Astrocyte of the hippocampus (primary cell): ENCODE measurements at regions not wholly inside any gene's neighbourhood (a gene's known extent, or its start where the extent isn't known, plus 50 kb on each side); places are given as distances from the start of the nearest gene placed in this dataset.
"Not testable (repeated sequence)": the region's sequence is repeated elsewhere in the genome, so short reads cannot be mapped to it uniquely, and the experiment has no call there.

ENCODE experiments used
- DNase-seq: peaks from one replicate; pipeline ENCODE4 v3.0.0; 2011; ENCODE audit warnings: low read depth, low spot score

DNA sequence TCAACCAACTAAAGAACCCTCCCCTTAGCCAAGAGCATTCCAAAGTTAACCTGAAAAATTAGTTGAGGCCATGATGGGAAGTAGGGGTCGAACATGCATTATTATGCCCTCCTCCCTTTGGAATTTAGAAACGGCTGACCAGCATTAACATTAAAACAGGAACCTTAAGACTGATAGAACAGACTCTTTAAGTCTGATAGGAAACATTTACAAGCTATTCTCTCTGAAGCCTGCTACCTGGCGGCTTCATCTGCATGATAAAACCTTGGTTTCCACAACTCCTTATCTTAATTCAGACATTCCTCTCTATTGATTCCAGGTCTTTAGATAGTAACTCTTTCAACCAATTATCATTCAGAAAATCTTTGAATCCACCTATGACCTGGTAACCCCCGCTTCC, 331.0 kb downstream of the CGGBP1 start:
- DNase-seq: no peak

DNA sequence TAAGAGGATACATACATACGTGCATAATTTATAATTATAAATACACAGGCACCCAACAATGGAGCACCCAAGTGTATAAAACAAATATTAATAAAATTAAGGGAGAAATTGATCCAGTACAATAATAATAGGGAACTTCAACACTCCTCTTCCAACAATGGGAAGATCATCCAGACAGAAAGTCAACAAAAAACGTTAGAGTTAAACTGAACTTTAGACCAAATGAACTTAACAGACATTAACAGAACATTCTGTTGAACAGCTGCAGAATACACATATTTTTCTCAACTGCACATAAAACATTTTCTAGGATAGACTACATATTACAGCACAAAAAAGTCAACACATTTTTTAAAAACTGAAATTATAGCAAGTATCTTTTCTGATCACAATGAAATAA, 339.7 kb downstream of the CGGBP1 start:
- DNase-seq: no peak

DNA sequence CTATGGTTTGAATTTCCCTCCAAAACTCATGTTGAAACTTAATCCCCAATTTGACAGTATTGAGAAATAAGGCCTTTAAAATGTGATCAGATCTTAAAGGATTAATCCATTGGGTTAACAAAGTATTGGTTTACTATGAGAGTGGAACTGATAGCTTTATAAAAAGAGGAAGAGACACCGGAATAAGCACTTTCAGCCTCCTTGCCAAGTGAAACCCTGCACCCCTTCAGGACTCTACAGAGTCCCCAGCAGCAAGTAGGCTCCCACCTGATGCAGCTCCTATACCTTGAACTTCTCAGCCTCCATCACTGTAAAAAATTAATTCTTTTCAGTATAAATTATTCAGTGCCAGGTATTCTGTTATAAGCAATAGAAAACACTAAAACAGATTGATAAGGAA, 348.3 kb downstream of the CGGBP1 start:
- no peak for DNase-seq

DNA sequence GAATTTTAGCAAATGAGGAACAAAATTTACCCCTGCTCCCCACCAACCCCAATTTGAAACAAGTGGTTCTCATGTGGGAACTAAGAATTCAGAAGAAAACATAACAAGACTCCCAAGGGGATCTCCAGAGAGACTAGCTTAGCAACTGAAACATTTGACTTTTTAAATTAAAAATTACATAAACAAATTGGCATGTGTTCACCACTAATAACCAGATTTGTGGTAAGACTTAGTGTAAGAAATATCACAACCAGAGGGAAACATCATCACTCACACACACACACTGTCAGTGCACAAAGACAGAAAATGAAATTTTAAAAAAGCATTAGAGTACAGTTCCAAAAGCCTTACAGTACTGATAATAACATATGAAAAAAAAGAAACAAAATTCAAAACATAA, 348.8 kb downstream of the CGGBP1 start:
- no peak for DNase-seq

DNA sequence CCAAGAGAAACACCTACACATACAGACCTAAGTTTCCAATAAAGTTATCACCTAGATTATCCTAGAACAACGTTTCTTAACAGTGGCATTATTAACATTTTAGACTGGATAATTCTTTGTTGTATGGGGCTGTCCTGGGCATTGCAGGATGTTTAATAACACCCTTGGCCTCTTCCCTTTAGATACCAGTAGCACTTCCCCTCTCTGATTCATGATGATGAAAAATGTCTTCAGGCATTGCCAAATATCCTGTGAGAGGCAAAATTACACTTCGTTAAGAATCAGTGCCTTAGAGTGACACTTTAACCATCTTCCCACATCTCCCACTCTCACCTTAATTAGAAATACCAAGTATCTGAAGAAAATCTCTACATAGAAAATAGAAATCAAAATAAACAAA, 352.6 kb downstream of the CGGBP1 start:
- DNase-seq: no peak

DNA sequence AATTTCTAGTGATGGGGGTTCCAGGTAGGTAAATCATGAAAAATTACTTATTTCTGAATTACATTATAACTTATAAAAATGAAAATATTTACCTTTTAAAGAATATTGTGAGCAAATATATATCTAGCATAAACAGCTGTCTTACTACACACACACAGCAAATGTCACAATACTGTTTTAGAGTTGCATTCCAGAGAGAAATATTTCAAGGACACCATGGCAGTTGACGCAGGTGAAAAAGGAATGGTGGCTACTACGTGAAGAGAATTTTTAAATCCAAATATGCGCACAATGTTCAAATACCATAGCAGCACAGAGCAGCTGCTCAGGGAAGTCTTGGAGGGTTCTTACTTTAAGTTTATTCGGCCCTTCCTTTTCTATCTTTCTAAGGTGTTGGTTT, 356.2 kb downstream of the CGGBP1 start:
- no peak for DNase-seq

DNA sequence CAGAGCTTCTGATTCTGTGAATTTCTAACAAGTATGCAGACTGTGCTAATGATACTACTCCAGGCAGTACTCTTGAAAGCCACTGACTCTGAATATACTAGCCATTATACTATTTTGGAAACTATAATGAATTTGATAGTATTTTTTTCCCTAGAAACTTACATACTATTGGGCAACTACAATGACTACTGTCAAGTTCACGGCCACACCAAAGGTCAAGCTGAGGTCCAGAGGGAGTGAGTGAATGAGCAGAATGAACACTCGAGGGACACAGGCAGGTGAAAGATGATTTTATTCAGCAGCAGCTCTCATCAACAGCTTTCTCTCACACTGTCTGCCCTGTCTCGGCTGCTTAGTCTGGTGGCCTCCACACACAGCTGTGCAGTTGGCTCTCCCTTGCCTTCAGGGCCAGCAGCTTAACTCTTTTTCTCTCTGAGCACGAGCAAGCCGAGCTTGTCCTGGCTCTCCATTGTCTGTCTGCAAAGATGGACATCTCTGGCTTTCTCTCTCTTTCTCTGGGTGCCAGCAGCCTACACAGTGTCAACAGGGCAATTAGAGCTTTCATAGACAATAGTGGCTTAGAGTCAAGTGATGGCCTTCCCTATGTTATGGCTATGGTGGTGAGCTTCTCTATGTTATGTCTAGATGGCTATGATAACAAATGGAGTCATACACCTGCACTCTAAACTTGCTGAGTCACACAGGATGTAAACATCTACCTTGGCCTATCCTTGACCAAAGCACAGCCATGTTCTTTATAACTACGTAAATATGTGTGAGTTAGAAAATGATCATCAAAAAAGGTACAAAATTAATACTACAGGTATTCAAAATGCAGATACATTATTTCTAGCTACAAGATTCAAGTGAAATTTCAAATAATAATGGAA, 362.4 kb downstream of the CGGBP1 start:
- no peak for DNase-seq

DNA sequence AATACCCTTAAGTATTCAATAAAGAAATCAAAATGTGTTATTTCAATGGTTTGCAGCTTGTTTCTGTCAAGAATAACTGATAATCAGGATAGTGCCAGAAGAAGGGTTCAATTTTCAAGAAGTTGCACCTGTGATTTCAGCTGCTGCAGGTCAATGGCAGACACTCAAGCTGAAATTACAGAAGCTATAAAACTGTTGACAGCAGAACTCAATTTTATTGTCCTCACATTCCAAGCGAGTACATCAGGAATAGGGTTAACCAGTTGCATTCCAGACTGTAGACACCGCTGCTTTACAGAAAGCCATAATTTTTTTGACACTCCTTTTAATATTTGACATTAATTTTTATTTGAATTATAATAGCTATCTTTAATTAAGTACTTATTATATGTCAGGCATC, 364.1 kb downstream of the CGGBP1 start:
- no peak for DNase-seq

DNA sequence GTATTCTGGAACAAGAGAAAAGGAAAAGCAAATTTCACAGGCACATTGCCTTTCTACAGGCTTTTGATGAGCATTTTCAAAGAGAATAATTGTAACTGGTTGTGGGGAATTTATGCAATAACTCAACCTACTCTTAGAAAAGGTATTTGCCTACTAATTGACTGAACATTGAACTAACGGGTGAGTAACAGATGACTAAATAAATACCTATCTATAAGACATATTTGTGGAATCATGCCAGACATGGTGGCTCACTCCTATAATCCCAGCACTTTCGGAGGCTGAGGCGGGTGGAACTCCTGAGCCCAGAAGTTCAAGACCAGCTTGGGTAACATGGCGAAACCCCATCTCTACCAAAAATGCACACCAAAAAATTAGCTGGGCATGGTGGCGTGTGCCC, 367.7 kb downstream of the CGGBP1 start:
- no peak for DNase-seq

DNA sequence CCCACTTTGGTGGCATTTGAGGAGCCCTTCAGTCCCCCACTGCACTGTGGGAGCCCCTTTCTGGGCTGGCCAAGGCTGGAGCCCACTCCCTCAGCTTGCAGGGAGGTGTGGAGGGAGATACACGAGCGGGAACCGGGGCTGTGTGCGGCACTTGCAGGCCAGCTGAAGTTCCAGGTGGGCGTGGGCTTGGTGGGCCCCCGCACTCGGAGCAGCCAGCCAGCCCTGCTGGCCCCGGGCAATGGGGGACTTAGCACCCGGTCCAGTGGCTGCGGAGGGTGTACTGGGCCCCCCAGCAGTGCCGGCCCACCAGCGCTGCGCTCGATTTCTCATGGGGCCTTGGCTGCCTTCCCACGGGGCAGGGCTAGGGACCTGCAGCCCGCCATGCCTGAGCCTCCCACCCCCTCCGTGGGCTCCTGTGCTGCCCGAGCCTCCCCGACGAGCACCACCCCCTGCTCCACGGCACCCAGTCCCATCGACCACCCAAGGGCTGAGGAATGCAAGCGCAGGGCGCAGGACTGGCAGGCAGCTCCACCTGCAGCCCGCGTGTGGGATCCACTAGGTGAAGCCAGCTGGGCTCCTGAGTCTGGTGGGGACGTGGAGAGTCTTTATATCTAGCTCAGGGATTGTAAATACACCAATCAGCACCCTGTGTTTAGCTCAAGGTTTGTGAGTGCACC, 379.7 kb downstream of the CGGBP1 start:
- not testable (repeated sequence) for DNase-seq

DNA sequence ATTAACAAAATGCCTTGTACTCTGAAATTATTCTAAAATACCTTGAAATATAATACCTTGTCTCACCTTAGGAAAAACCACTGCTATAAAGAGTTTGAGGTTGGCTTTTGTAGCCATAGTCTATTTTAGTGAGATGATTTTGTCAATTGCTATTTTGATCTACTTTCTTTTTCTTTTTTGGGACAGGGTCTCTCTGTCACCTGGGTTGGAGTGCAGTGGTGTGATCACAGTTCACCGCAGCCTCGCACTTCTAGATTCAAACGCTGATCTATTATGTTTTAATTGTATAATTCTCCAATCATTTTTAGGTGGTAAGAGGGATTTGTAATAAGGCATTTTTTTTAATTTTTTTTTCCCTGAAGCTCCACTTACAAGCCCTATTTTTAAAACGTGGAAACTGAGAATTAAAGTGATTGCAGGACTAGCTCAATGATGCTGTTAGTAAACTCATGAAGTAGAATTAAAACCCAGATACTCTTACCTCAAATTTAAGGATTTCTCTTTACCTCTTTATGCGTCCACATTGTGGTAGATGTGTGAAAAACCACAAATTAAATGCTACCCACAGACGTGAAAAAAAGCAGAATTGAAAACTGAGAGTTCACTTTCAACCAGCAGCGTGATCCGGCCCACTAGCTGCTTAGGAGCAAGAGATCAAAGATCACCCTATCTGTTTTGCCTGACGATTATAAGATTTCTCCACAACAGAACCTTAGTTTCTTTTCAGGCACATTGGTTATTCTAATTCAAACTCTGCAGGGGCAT, 384.2 kb downstream of the CGGBP1 start:
- DNase-seq: no peak

DNA sequence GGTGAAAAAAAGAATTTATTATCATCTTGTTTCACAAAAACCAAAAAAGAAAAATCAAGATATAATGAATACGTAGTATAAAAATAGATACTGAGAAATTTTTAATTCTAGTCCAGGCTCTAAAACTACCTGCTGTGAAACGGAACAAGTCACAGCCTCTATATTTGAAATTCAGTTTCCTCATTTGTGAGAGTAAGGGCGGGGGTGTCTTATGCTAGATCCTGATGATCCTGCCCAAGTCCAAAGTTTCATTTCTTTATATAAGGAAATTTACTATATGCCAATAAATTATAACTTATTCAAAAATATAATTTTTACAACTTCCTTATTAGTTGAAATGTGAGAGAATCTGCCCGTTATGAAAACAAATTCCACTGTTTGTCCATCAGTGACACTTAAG, 385.7 kb downstream of the CGGBP1 start:
- no peak for DNase-seq

DNA sequence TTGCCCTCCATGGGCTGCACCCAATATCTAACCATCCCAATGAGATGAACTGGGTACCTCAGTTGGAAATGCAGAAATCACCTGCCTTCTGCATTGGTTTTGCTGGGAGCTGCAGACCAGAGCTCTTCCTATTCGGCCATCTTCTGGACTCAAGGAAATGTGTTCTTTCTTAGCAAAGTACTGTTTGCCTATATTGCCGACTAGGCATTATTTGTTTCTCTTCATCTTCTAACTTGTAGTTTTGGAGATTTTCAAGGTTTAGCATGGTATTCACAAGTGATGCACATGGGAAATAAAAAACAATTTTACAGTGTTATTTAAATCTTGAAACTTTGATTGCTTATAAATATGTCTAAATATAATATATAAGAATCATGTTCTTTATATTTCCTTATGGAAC, 377.8 kb upstream of the POU1F1 start:
- no peak for DNase-seq

DNA sequence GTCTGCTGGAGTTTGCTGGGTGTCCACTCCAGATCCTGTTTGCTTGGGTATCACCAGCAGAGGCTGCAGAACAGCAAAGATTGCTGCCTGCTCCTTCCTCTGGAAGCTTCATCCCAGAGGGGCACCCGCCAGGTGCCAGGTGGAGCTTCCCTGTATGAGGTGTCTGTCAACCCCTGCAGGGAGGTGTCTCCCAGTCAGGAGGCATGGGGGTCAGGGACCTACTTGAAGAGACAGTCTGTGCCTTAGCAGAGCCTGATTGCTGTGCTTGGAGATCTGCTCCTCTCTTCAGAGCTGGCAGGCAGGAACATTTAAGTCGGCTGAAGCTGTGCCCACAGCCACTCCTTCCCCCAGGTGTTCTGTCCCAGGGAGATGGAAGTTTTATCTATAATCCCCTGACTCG, 376.8 kb upstream of the POU1F1 start:
- not testable (repeated sequence) for DNase-seq

DNA sequence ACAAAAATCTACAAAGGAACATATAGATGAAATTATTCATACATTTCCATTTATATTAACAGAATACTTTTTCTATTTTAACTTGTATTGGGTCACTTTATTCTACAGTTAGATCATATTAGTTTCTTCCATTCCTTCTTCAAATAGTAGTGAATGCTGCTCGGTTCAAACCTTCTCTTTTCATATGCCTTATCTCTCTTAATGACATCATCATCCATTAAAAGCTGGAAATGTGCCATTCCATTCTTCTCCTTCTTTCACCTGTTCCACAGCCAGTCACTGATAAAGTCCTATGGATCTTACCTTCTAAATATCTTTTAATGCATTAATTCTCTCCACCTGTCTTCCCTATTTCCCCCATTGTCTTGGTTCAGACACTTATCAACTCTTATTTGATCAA, 358.0 kb upstream of the POU1F1 start:
- DNase-seq: no peak

DNA sequence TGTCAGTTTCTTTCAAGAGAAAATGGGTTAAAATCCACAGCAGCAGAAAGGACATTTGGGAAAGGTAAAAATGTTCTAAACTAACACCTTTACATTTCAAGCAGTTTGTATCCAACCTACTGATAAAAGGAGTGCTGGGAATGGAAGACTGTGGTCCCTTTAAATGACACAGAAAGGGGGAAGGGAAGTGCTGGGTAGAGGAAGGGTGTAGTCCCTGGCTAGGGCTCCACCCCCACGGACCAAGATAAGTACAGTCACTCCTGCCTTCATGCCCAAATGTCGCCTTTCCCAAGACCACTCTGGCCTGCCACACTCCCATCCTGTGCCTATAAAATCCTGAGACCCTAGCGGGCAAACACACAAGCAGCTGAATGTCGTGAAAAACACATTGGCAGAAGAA, 350.9 kb upstream of the POU1F1 start:
- DNase-seq: no peak

DNA sequence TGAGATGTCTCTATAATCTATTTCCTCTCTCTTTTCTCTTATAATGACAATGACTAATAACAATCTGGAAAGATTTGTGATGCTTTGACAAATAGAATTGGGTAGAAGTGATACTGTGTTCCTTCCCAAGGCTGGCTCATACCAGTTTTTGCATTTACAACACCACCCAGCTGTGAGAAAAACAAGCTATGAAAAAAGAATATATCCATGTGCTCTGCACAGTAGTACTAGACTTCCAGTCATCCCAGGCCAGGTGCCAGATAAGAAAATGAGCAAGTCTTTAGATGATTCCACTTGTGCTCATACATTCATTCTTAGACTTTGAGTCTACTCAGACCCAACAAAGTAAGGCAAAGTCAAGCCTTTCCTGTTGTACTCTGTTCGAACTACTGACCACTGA, 350.2 kb upstream of the POU1F1 start:
- no peak for DNase-seq

DNA sequence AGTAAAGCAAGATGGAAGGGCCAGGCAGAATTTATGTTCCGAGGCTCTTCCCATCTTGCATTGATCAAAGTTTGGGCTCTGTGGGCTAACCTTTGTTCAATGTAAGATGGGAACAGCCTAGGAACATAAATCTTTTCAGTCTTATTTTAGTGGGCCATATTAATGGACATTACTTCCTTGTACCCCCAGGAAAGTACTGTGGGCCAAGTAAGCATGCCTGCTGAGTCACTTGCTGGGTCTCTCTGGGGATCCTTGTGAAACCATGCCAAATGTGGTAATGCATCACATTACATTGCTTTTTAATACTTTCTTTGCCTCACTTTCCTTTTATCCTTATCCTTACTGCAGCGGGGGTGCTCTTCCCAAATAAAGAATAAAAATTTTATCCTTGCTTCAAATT, 349.5 kb upstream of the POU1F1 start:
- DNase-seq: peak; percentile 2

DNA sequence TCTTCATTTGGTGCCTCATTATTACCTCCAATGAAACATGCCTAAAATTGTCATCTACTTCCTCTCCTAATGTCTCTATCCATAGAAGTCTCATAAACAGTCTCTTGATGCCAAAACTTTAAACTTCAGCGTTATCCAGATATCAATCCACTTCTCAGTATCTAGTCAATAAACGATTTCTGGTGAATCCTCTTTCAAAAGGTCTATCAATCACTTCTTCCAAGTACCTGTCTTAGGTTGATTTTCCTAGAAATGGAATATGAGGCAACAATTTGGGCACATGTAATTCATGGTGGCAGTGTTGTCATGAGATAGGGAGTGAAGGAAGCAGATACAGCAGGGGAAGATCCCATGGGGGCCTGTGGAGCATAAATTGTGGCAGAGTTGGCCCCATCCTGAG, 348.5 kb upstream of the POU1F1 start:
- no peak for DNase-seq

DNA sequence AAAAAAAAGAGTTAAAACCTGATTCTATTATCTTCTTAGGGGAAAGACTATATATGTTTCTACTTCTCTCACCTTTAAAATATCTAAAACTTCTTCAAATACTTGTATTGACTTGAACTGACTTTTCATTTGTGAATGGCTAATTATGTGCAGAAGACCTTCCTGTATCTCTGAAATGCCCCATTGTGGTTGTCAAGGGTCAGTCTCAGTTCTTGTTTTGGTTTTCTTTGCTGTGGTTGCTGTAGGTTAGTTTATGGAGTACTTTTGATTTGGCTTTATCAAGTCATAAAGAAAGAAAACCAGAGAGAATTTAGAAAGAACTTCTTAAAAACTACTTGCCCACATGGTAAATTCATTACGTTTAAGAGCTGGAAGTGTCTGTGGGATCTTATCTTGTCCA, 345.3 kb upstream of the POU1F1 start:
- DNase-seq: no peak

DNA sequence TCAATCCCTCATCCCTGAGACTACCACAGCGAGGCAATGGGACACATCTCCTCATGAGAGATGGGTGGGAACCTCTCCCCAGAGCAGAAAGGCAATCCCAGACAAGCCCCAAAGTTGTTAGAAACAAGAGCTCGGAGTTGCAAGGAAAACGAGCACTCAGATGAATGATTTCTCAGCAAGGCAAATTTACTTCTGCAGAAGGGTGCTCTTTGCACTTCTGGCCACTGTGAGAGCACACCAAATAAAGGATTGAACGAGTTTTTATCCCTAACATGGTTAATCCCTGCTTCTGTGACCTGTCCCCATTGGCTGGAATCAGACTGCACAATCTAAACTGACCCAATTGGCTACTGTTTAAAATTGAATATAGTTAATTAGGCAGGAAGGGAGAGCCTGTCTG, 339.1 kb upstream of the POU1F1 start:
- no peak for DNase-seq

DNA sequence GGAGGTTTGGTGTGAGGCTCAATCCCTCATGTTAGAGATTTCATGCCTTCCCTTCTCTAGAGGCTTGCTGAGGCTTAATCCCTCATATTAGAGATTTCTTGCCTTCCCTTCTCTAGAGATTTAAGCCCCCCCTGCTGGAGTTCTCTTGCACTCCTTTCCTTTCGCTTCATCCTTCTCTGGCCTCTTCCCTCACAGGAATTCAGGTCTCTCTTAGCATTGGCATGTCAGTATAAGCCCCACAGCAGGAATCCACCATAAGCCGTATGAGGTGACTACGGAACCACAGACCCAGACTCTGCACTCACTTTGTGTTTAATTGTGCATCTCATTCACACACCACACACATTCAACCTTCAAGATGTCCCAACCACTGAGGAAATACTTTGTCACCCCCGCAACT, 338.6 kb upstream of the POU1F1 start:
- DNase-seq: no peak

DNA sequence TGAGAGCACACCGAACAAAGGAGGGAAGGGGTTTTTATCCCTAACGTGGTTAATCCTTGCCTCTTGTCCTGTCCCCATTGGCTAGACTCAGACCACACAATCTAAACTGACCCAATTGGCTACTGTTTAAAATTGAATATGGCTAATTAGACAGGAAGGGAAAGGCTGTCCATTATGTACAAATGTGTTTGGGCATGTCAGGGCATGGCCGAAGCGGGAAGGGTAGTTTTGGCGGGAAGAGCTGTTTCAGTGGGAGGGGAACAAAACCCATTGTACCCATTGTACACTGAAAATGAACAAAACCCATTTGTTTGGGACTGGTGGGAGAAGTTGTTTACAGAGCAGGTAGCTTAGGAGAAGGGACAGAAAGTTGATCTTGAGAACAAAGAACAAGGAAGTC, 330.9 kb upstream of the POU1F1 start:
- DNase-seq: no peak
